ENCODE measurements at regions not wholly inside any gene's neighbourhood (a gene's known extent, or its start where the extent isn't known, plus 50 kb on each side); places are given as distances from the start of the nearest gene placed in this dataset.

DNA sequence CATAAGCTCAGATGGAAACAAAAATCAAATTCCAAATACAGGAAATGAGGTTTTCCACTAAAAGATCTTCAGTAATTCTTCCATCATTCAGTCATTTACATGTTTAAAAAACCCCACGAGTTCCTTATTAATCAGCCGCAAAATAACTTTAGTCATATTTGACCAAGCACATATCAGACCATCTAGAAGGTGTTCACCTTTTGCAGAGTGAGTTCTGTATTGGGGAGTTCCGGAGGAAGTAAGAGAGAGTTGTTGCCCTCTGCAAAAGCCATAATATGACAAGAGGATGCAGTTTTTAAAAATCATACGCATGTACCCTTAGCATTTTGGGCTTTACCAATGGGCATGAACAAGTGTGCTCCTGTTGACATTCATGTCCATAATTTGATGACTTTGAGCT is 61.6 kb downstream of the CCR1 start:
- H3K9ac ChIP-seq (ENCODE audit: low read depth, low read length, poor library complexity) = no peak overlapping the region
- H2AFZ ChIP-seq (ENCODE audit: low read length) = no peak overlapping the region
- WGBS, 2 donors (ENCODE audit: extremely low coverage in 2 of 2, insufficient read length in 2 of 2, insufficient replicate concordance in 1 of 2) = no CpG with 5 or more reads among the region's 4 CpGs
- no peak overlapping the region for H4K8ac ChIP-seq (ENCODE audit: low read depth, low read length)
- H2BK12ac ChIP-seq (ENCODE audit: low read length) = no peak overlapping the region
- no peak overlapping the region for H3K4me3 ChIP-seq (ENCODE audit: low read length in 2 of 2)
- H3K4me1 ChIP-seq (ENCODE audit: control insufficient read depth in 2 of 2, insufficient read depth in 1 of 2, low read depth in 1 of 2, low read length in 2 of 2) = no peaks in the 10 kb centered on the region
- no peak overlapping the region for H2BK5ac ChIP-seq (ENCODE audit: low read length)
- no peak overlapping the region for H2AK5ac ChIP-seq (ENCODE audit: low read depth, low read length)
- H3K79me1 ChIP-seq (ENCODE audit: low read depth, low read length) = no peaks in the 10 kb centered on the region
- H2BK15ac ChIP-seq (ENCODE audit: low read length) = no peak overlapping the region
- no peak overlapping the region for H3K14ac ChIP-seq (ENCODE audit: low read length)
- no peaks in the 10 kb centered on the region for H3K9me3 ChIP-seq (replicated peaks in 1 of 2; ENCODE audit: control insufficient read depth in 2 of 2, insufficient read depth in 1 of 2, low read depth in 1 of 2, low read length in 2 of 2)
- no peak overlapping the region for H3K4me2 ChIP-seq (ENCODE audit: insufficient read depth, low read length, poor library complexity, severe bottlenecking)
- H3K18ac ChIP-seq (ENCODE audit: low read length) = no peak overlapping the region
- no peaks in the 10 kb centered on the region for H3K36me3 ChIP-seq (replicated peaks in 1 of 2; ENCODE audit: control insufficient read depth in 2 of 2, insufficient read depth in 2 of 2, low read length in 2 of 2)
- H2BK120ac ChIP-seq (ENCODE audit: low read depth, low read length) = no peak overlapping the region
- no peak overlapping the region for H4K91ac ChIP-seq (ENCODE audit: low read depth, low read length, poor library complexity)
- no peak overlapping the region for H3K23ac ChIP-seq (ENCODE audit: low read depth, low read length, poor library complexity)
- no peaks in the 10 kb centered on the region for H3K27me3 ChIP-seq (ENCODE audit: control insufficient read depth in 3 of 3, insufficient read depth in 3 of 3, low read depth in 1 of 3, low read length in 3 of 3)
- H3K4ac ChIP-seq (ENCODE audit: low read length) = no peak overlapping the region
- no peak for DNase-seq (ENCODE audit: low spot score)
- H3K27ac ChIP-seq (replicated peaks; ENCODE audit: low read length) = no peak overlapping the region

DNA sequence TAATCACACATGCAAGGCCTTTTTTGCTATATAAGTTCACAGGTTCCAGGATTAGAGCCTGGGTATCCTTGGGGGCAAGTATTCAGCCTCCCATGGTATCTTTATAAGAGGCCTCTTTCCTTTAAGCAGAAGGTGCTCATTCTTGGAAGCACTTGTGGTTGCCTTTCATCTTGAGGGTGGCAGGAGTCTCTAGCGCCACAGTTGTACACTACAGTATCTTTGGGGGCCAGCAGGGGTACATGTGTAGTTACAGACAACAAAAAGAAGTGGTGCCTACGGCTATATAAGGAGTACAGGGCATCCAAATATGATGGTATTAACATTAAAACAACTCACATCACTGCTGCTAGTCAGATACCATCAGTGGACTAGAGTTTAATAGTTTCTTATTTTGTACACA is 62.1 kb downstream of the CCR1 start:
- Histone ChIP-seq H4K8ac (ENCODE audit: low read depth, low read length) (no peak overlapping the region), H3K14ac (ENCODE audit: low read length) (no peak overlapping the region), H2BK15ac (ENCODE audit: low read length) (no peak overlapping the region), H4K91ac (ENCODE audit: low read depth, low read length, poor library complexity) (no peak overlapping the region), H3K4me3 (ENCODE audit: low read length in 2 of 2) (no peak overlapping the region), H3K18ac (ENCODE audit: low read length) (no peak overlapping the region), H3K23ac (ENCODE audit: low read depth, low read length, poor library complexity) (no peak overlapping the region), H3K9me3 (replicated peaks in 1 of 2; ENCODE audit: control insufficient read depth in 2 of 2, insufficient read depth in 1 of 2, low read depth in 1 of 2, low read length in 2 of 2) (no peaks in the 10 kb centered on the region), H3K27ac (replicated peaks; ENCODE audit: low read length) (no peak overlapping the region), H3K4ac (ENCODE audit: low read length) (no peak overlapping the region), H3K9ac (ENCODE audit: low read depth, low read length, poor library complexity) (no peak overlapping the region), H3K36me3 (replicated peaks in 1 of 2; ENCODE audit: control insufficient read depth in 2 of 2, insufficient read depth in 2 of 2, low read length in 2 of 2) (no peaks in the 10 kb centered on the region), H2AK5ac (ENCODE audit: low read depth, low read length) (no peak overlapping the region), H2BK120ac (ENCODE audit: low read depth, low read length) (no peak overlapping the region), H3K27me3 (ENCODE audit: control insufficient read depth in 3 of 3, insufficient read depth in 3 of 3, low read depth in 1 of 3, low read length in 3 of 3) (no peaks in the 10 kb centered on the region), H3K4me1 (ENCODE audit: control insufficient read depth in 2 of 2, insufficient read depth in 1 of 2, low read depth in 1 of 2, low read length in 2 of 2) (no peaks in the 10 kb centered on the region), H3K79me1 (ENCODE audit: low read depth, low read length) (no peaks in the 10 kb centered on the region), H2BK12ac (ENCODE audit: low read length) (no peak overlapping the region), H2AFZ (ENCODE audit: low read length) (no peak overlapping the region), H2BK5ac (ENCODE audit: low read length) (no peak overlapping the region), H3K4me2 (ENCODE audit: insufficient read depth, low read length, poor library complexity, severe bottlenecking) (no peak overlapping the region)
- DNase-seq (ENCODE audit: low spot score) = no peak
- no CpG with 5 or more reads among the region's 2 CpGs for WGBS, 2 donors (ENCODE audit: extremely low coverage in 2 of 2, insufficient read length in 2 of 2, insufficient replicate concordance in 1 of 2)

DNA sequence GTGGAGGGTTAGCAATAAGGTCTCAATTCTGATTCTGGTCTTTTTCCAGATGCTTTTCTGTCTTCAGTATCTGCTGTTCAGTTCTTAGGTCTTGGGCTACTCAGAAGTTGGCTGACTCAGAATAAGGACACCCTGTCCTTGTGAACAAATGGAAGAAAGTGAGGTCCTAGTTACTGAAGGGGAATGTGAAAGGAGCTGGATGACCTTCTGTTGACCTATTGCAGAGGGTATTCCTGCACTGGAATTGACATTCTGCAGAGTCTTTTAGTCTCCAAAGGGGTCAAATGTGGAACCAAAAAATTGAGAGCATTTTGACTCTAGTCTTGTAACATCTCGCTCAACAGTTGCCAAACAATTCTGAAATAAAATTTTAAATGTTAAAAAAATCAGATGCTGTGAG is 63.0 kb downstream of the CCR1 start:
- H2BK12ac ChIP-seq (ENCODE audit: low read length) = no peak overlapping the region
- H2BK120ac ChIP-seq (ENCODE audit: low read depth, low read length) = no peak overlapping the region
- no peaks in the 10 kb centered on the region for H3K27me3 ChIP-seq (ENCODE audit: control insufficient read depth in 3 of 3, insufficient read depth in 3 of 3, low read depth in 1 of 3, low read length in 3 of 3)
- H2AK5ac ChIP-seq (ENCODE audit: low read depth, low read length) = no peak overlapping the region
- no peak overlapping the region for H2AFZ ChIP-seq (ENCODE audit: low read length)
- DNase-seq (ENCODE audit: low spot score) = no peak
- no peak overlapping the region for H2BK15ac ChIP-seq (ENCODE audit: low read length)
- no peaks in the 10 kb centered on the region for H3K9me3 ChIP-seq (replicated peaks in 1 of 2; ENCODE audit: control insufficient read depth in 2 of 2, insufficient read depth in 1 of 2, low read depth in 1 of 2, low read length in 2 of 2)
- no CpG with 5 or more reads among the region's 1 CpG for WGBS, 2 donors (ENCODE audit: extremely low coverage in 2 of 2, insufficient read length in 2 of 2, insufficient replicate concordance in 1 of 2)
- H3K4me2 ChIP-seq (ENCODE audit: insufficient read depth, low read length, poor library complexity, severe bottlenecking) = no peak overlapping the region
- no peak overlapping the region for H2BK5ac ChIP-seq (ENCODE audit: low read length)
- H3K27ac ChIP-seq (replicated peaks; ENCODE audit: low read length) = no peak overlapping the region
- no peak overlapping the region for H3K9ac ChIP-seq (ENCODE audit: low read depth, low read length, poor library complexity)
- no peak overlapping the region for H3K18ac ChIP-seq (ENCODE audit: low read length)
- no peak overlapping the region for H3K4me3 ChIP-seq (ENCODE audit: low read length in 2 of 2)
- no peak overlapping the region for H3K14ac ChIP-seq (ENCODE audit: low read length)
- no peaks in the 10 kb centered on the region for H3K79me1 ChIP-seq (ENCODE audit: low read depth, low read length)
- H3K4me1 ChIP-seq (ENCODE audit: control insufficient read depth in 2 of 2, insufficient read depth in 1 of 2, low read depth in 1 of 2, low read length in 2 of 2) = no peaks in the 10 kb centered on the region
- no peaks in the 10 kb centered on the region for H3K36me3 ChIP-seq (replicated peaks in 1 of 2; ENCODE audit: control insufficient read depth in 2 of 2, insufficient read depth in 2 of 2, low read length in 2 of 2)
- H4K91ac ChIP-seq (ENCODE audit: low read depth, low read length, poor library complexity) = no peak overlapping the region
- H3K23ac ChIP-seq (ENCODE audit: low read depth, low read length, poor library complexity) = no peak overlapping the region
- H3K4ac ChIP-seq (ENCODE audit: low read length) = no peak overlapping the region
- no peak overlapping the region for H4K8ac ChIP-seq (ENCODE audit: low read depth, low read length)

DNA sequence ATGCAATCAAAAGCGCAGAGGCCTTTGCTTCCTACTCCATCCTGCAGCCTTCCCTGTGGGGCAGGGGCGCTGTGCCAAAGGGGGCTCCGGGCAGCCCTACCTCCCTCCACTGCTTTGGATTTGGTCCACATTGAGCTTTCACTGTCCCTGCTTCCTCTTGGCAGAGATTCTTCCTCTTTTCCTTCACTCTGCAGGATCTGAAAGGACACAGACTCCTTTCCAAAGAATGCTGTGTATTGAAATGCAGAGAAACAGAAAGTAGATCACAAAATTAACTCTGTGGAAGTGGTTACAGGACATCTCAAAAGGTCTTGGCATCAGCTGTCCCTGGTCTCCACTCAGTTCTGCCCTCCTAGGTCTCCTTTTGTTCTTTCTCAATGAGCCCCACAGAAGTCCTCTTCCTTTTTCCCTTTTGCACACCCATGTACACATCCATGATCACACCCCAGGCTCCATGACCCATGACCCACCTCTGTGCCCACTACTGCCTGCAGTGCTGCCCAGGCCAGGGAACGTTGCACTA is 64.1 kb downstream of the CCR1 start:
- no peak overlapping the region for H2AK5ac ChIP-seq (ENCODE audit: low read depth, low read length)
- H3K9ac ChIP-seq (ENCODE audit: low read depth, low read length, poor library complexity) = no peak overlapping the region
- H2BK15ac ChIP-seq (ENCODE audit: low read length) = no peak overlapping the region
- H3K23ac ChIP-seq (ENCODE audit: low read depth, low read length, poor library complexity) = no peak overlapping the region
- DNase-seq (ENCODE audit: low spot score) = no peak
- H3K9me3 ChIP-seq (replicated peaks in 1 of 2; ENCODE audit: control insufficient read depth in 2 of 2, insufficient read depth in 1 of 2, low read depth in 1 of 2, low read length in 2 of 2) = no peaks in the 10 kb centered on the region
- no peak overlapping the region for H3K18ac ChIP-seq (ENCODE audit: low read length)
- H3K36me3 ChIP-seq (replicated peaks in 1 of 2; ENCODE audit: control insufficient read depth in 2 of 2, insufficient read depth in 2 of 2, low read length in 2 of 2) = no peaks in the 10 kb centered on the region
- no CpG with 5 or more reads among the region's 4 CpGs for WGBS, 2 donors (ENCODE audit: extremely low coverage in 2 of 2, insufficient read length in 2 of 2, insufficient replicate concordance in 1 of 2)
- H3K4me3 ChIP-seq (ENCODE audit: low read length in 2 of 2) = no peak overlapping the region
- H3K4ac ChIP-seq (ENCODE audit: low read length) = no peak overlapping the region
- no peak overlapping the region for H2BK5ac ChIP-seq (ENCODE audit: low read length)
- H3K4me1 ChIP-seq (ENCODE audit: control insufficient read depth in 2 of 2, insufficient read depth in 1 of 2, low read depth in 1 of 2, low read length in 2 of 2) = no peaks in the 10 kb centered on the region
- no peaks in the 10 kb centered on the region for H3K79me1 ChIP-seq (ENCODE audit: low read depth, low read length)
- no peak overlapping the region for H4K8ac ChIP-seq (ENCODE audit: low read depth, low read length)
- no peak overlapping the region for H2BK12ac ChIP-seq (ENCODE audit: low read length)
- H3K14ac ChIP-seq (ENCODE audit: low read length) = no peak overlapping the region
- no peak overlapping the region for H4K91ac ChIP-seq (ENCODE audit: low read depth, low read length, poor library complexity)
- H2BK120ac ChIP-seq (ENCODE audit: low read depth, low read length) = no peak overlapping the region
- H2AFZ ChIP-seq (ENCODE audit: low read length) = no peak overlapping the region
- no peak overlapping the region for H3K27ac ChIP-seq (replicated peaks; ENCODE audit: low read length)
- H3K27me3 ChIP-seq (ENCODE audit: control insufficient read depth in 3 of 3, insufficient read depth in 3 of 3, low read depth in 1 of 3, low read length in 3 of 3) = no peaks in the 10 kb centered on the region
- no peak overlapping the region for H3K4me2 ChIP-seq (ENCODE audit: insufficient read depth, low read length, poor library complexity, severe bottlenecking)
